IMR-90 (cell line): ENCODE measurements at regions not wholly inside any gene's neighbourhood (a gene's known extent, or its start where the extent isn't known, plus 50 kb on each side); places are given as distances from the start of the nearest gene placed in this dataset.

ENCODE experiments used
- ATAC-seq: fragments of 200-7000 bp; cut with Tn5 transposase; 2 replicates; pipeline ENCODE4 v1.9.1; 2020; ENCODE audit warnings: low read depth, mild to moderate bottlenecking, moderate library complexity
- BruUV-seq: library from RNA; stranded (reverse); fragments of 400-500 nt; replicated peaks from 2 replicates; lab custom pipeline; 2021; lab: Mats Ljungman, UMichigan
- CTCF ChIA-PET: fragments of 300-600 bp; formaldehyde crosslinking; extraction: SDS; loops from one replicate; lab custom pipeline; 2021; ENCODE audit warnings: antibody characterized with exemption; lab: Yijun Ruan, JAX
- POLR2A ChIA-PET: fragments of 300-600 bp; sonication (Branson Sonifier 250); formaldehyde crosslinking; loops from one replicate; lab custom pipeline; 2022; ENCODE audit warnings: antibody characterized with exemption; ENCODE audit not compliant: unreplicated experiment; lab: Charles Lee
- DNase-seq: peaks from one replicate; pipeline ENCODE4 v3.0.0; 2013
- H2AFZ ChIP-seq: replicated peaks from 2 replicates; pipeline ENCODE3; 2013; ENCODE audit warnings: low read length, mild to moderate bottlenecking; ENCODE audit not compliant: poor library complexity
- H2AK5ac ChIP-seq: 2 replicates; pipeline ENCODE4 v1.6.1; 2013; ENCODE audit warnings: low read depth, low read length, inconsistent platforms
- H2AK9ac ChIP-seq: replicated peaks from 2 replicates; pipeline ENCODE3; 2013; ENCODE audit warnings: mild to moderate bottlenecking, low read depth, low read length, moderate library complexity; ENCODE audit not compliant: poor library complexity
- H2BK120ac ChIP-seq: 2 replicates; pipeline ENCODE4 v1.6.1; 2013; ENCODE audit warnings: low read depth, low read length, inconsistent platforms
- H2BK15ac ChIP-seq: 3 replicates; pipeline ENCODE4 v1.6.1; 2013; ENCODE audit warnings: low read depth, low read length, inconsistent platforms
- H2BK20ac ChIP-seq: 2 replicates; pipeline ENCODE4 v1.6.1; 2013; ENCODE audit warnings: low read depth, mild to moderate bottlenecking, inconsistent platforms, low read length, moderate library complexity
- H2BK5ac ChIP-seq: 2 replicates; pipeline ENCODE4 v1.6.1; 2013; ENCODE audit warnings: mild to moderate bottlenecking, low read depth, low read length, inconsistent platforms; ENCODE audit not compliant: poor library complexity, severe bottlenecking
- H3K14ac ChIP-seq: replicated peaks from 2 replicates; pipeline ENCODE4 v1.6.1; 2013; ENCODE audit warnings: low read depth, low read length, inconsistent platforms
- H3K18ac ChIP-seq: 2 replicates; pipeline ENCODE4 v1.6.1; 2013; ENCODE audit warnings: low read depth, low read length, control low read depth
- H3K23ac ChIP-seq: 2 replicates; pipeline ENCODE4 v1.6.1; 2013; ENCODE audit warnings: low read depth, low read length, inconsistent platforms
- H3K27ac ChIP-seq: 2 replicates; pipeline ENCODE4 v1.5.1; 2013; ENCODE audit warnings: mild to moderate bottlenecking, control low read depth, low read length; ENCODE audit not compliant: insufficient read depth
- H3K27me3 ChIP-seq: 2 replicates; pipeline ENCODE4 v1.6.1; 2013; ENCODE audit warnings: low read length; ENCODE audit not compliant: control insufficient read depth, insufficient read depth
- H3K36me3 ChIP-seq: 2 replicates; pipeline ENCODE4 v1.6.1; 2013; ENCODE audit warnings: low read length, mixed read lengths; ENCODE audit not compliant: control insufficient read depth, insufficient read depth
- H3K4ac ChIP-seq: 2 replicates; pipeline ENCODE4 v1.6.1; 2013; ENCODE audit warnings: low read depth, low read length, inconsistent platforms
- H3K4me1 ChIP-seq: 2 replicates; pipeline ENCODE4 v1.6.1; 2013; ENCODE audit warnings: low read length, mixed read lengths; ENCODE audit not compliant: control insufficient read depth, insufficient read depth
- H3K4me2 ChIP-seq: 2 replicates; pipeline ENCODE4 v1.6.1; 2013; ENCODE audit warnings: low read depth, mild to moderate bottlenecking, control low read depth, low read length, moderate library complexity
- H3K4me3 ChIP-seq: 2 replicates; pipeline ENCODE4 v1.5.1; 2013; ENCODE audit warnings: low read depth, mild to moderate bottlenecking, control low read depth, low read length, moderate library complexity; ENCODE audit not compliant: insufficient read depth
- H3K56ac ChIP-seq: 2 replicates; pipeline ENCODE4 v1.6.1; 2013; ENCODE audit warnings: low read length, inconsistent platforms; ENCODE audit not compliant: insufficient read depth; ENCODE audit errors: extremely low read depth
- H3K79me1 ChIP-seq, 2 experiments: 2 replicates each; pipeline ENCODE4 v1.6.1; 2013; ENCODE audit warnings: low read length in 2 of 2, inconsistent platforms in 1 of 2, low read depth in 1 of 2
- H3K9ac ChIP-seq: 2 replicates; pipeline ENCODE4 v1.6.1; 2013; ENCODE audit warnings: low read depth, low read length, control low read depth
- H3K9me1 ChIP-seq: 2 replicates; pipeline ENCODE4 v1.6.1; 2013; ENCODE audit warnings: low read length, inconsistent platforms; ENCODE audit not compliant: insufficient read depth
- H3K9me3 ChIP-seq: 2 replicates; pipeline ENCODE4 v1.6.1; 2013; ENCODE audit warnings: low read length; ENCODE audit not compliant: control insufficient read depth, insufficient read depth
- H4K20me1 ChIP-seq: 2 replicates; pipeline ENCODE4 v1.6.1; 2013; ENCODE audit warnings: low read length, inconsistent platforms; ENCODE audit not compliant: insufficient read depth
- H4K5ac ChIP-seq: 2 replicates; pipeline ENCODE4 v1.6.1; 2013; ENCODE audit warnings: mild to moderate bottlenecking, low read depth, low read length, control low read depth
- H4K8ac ChIP-seq, 2 experiments: 2 replicates each; pipeline ENCODE4 v1.6.1; 2013; ENCODE audit warnings: low read depth in 2 of 2, low read length in 2 of 2, control low read depth in 1 of 2, inconsistent platforms in 1 of 2
- H4K91ac ChIP-seq: 2 replicates; pipeline ENCODE4 v1.6.1; 2013; ENCODE audit warnings: low read depth, low read length, inconsistent platforms; ENCODE audit not compliant: insufficient read depth
- CHD1 ChIP-seq: IDR thresholded peaks from 2 replicates; pipeline ENCODE4 v1.6.1; 2012; ENCODE audit warnings: low read depth, low read length, improper control_type of control experiment
- WGBS, 2 experiments: methylation state at CpG; one replicate each; pipeline versions ENCODE4 v1.1.5 to v1.1.7; 2013; ENCODE audit warnings: missing lambda C conversion rate in 2 of 2; ENCODE audit not compliant: insufficient read length in 1 of 2; ENCODE audit errors: extremely low coverage in 2 of 2; 5-methylcytosine and 5-hydroxymethylcytosine counted together
- dilution Hi-C: fragments of 300-500 bp; cut with HindIII; formaldehyde crosslinking; loops from one replicate; pipeline ENCODE4 v1.14.3; 2018; ENCODE audit warnings: low sequenced_read_pairs; ENCODE audit not compliant: unreplicated experiment
- in situ Hi-C: fragments of 300-500 bp; cut with MboI; formaldehyde crosslinking; loops from 3 replicates; pipeline ENCODE4 v1.14.3; 2019; ENCODE audit warnings: low sequenced_read_pairs, inconsistent platforms, mixed read lengths
- intact Hi-C: fragments of 100-400 bp; cut with micrococcal nuclease; formaldehyde crosslinking; loops from 2 replicates; pipeline ENCODE4 v1.10.0; 2022
- TF ChIP-seq, protein P1 (sequence below): fragments of 150-350 bp; IDR thresholded peaks from 2 replicates; pipeline ENCODE4 v1.6.1; 2017; ENCODE audit warnings: mild to moderate bottlenecking, antibody characterized with exemption, low read length, low read depth

DNA sequence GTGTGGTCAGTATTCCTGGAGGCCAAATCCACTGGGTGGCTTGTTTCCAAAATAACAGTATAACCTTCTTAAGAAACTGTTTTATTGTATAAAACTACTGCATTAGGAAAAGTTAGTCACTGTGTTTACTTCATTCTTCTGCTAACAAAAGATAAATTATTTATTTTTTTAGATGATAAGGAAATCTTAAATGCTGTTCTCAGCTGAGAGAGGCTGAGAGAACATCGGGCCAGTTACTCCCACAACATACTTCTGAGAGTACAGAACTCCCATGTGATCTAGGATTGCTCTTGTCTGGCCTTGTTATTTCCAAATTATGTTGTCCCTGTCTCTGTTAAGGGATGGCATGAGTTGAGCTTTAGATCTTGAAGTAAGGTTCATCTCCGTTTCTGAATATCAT is 96.7 kb upstream of the CXADR start:
- peak overlapping the region; percentile 18; the same call in 1 of the 2 replicates for H2BK120ac ChIP-seq
- ChIA-PET POLR2A (no interaction called here), CTCF (no interaction called here)
- no peak overlapping the region for H4K91ac ChIP-seq
- H3K9me3 ChIP-seq = no peaks in the 10 kb centered on the region
- no peaks in the 10 kb centered on the region; the same call in 1 of the 2 replicates for H3K27me3 ChIP-seq
- peak overlapping the region; percentile 47 for H2BK5ac ChIP-seq
- H3K4ac ChIP-seq = peak overlapping the region; percentile 63; the same call in 1 of the 2 replicates
- peak overlapping the region; percentile 12 for H3K4me2 ChIP-seq
- H3K27ac ChIP-seq = peak overlapping the region; percentile 59
- no peak overlapping the region; the same call in 1 of the 2 replicates for H2AK5ac ChIP-seq
- peak overlapping the region; percentile 37; the same call in 2 of the 3 replicates for H2BK15ac ChIP-seq
- ATAC-seq (peak; percentile 83), DNase-seq (peak; percentile 84)
- H3K36me3 ChIP-seq = no peaks in the 10 kb centered on the region
- TF ChIP-seq, protein P1, sequence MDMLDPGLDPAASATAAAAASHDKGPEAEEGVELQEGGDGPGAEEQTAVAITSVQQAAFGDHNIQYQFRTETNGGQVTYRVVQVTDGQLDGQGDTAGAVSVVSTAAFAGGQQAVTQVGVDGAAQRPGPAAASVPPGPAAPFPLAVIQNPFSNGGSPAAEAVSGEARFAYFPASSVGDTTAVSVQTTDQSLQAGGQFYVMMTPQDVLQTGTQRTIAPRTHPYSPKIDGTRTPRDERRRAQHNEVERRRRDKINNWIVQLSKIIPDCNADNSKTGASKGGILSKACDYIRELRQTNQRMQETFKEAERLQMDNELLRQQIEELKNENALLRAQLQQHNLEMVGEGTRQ = peak; percentile 24; the same call in 1 of the 2 replicates
- TF ChIP-seq CHD1 = no peak
- no peak overlapping the region for H3K56ac ChIP-seq
- intact Hi-C loops = no loop called here
- H3K4me3 ChIP-seq = no peak overlapping the region
- H3K9me1 ChIP-seq = no peaks in the 10 kb centered on the region
- H4K5ac ChIP-seq = peak overlapping the region; percentile 5; the same call in 1 of the 2 replicates
- H2AFZ ChIP-seq = no peak overlapping the region
- H3K23ac ChIP-seq = no peak overlapping the region
- H4K8ac ChIP-seq = peak overlapping the region; percentile 1 to 58; a peak in 2 of 4 replicates
- in situ Hi-C loops = no loop called here
- no peak overlapping the region for H2AK9ac ChIP-seq
- H3K79me1 ChIP-seq = no peaks in the 10 kb centered on the region
- peak overlapping the region; percentile 29; the same call in 1 of the 2 replicates for H3K9ac ChIP-seq
- no peaks in the 10 kb centered on the region for H4K20me1 ChIP-seq
- no peak overlapping the region for H3K14ac ChIP-seq
- H2BK20ac ChIP-seq = peak overlapping the region; percentile 11; the same call in 1 of the 2 replicates
- no CpG with 5 or more reads among the region's 2 CpGs for WGBS, 2 experiments
- dilution Hi-C loops = no loop called here
- no TSS peak for BruUV-seq
- H3K18ac ChIP-seq = peak overlapping the region; percentile 45; the same call in 1 of the 2 replicates
- H3K4me1 ChIP-seq = peaks cover 5% of the 10 kb centered on the region; the same call in 1 of the 2 replicates
